ENCODE measurements at regions not wholly inside any gene's neighbourhood (a gene's known extent, or its start where the extent isn't known, plus 50 kb on each side); places are given as distances from the start of the nearest gene placed in this dataset.

- TF ChIP-seq GATA2 (IDR thresholded peaks at IDR 0.05; ENCODE audit: low read depth, low read length): no peak
- TF ChIP-seq GATA3 (IDR thresholded peaks at IDR 0.05; ENCODE audit: low read depth, low read length): no peak
Measured at GRCh38 chr16:9280069-9280466, 188.6 kb downstream of the HAPSTR1 start.

Measured in SH-SY5Y (cell line).